ENCODE measurements at regions not wholly inside any gene's neighbourhood (a gene's known extent, or its start where the extent isn't known, plus 50 kb on each side); places are given as distances from the start of the nearest gene placed in this dataset.

DNA sequence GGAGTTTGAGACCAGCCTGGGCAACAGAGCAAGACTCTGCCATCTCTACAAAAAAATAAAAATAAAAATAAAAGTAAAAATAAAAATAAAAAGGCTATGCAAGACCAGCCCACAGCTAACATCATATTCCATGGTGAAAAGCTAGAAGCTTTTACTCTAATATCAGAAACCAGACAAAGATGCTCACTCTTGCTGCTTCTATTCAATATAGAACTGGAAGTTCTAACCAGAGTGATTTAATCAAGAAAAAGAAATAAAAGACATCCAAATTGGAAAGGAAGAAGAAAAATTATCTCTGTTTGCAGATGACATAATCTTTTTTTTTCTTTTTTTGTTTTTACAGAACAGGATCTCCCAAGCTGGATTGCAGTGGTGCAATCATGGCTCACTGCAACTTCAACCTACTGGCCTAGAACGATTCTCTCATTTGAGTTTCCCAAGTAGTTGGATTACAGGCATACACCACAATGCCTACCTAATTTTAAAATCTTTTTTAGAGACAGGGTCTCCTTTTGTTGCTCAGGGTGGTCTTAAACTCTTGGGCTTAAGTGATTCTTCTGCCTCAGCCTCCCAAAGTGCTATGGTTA, 100.7 kb upstream of the JAG1 start:
- Histone ChIP-seq H3K27ac (ENCODE audit: poor library complexity, severe bottlenecking) (no peak overlapping the region), H3K36me3 (ENCODE audit: low read depth) (no peaks in the 10 kb centered on the region), H3K27me3 (ENCODE audit: insufficient read depth, poor library complexity, severe bottlenecking) (no peaks in the 10 kb centered on the region), H3K4me1 (ENCODE audit: insufficient read depth, poor library complexity, severe bottlenecking) (peaks cover 7% of the 10 kb centered on the region), H3K4me3 (ENCODE audit: severe bottlenecking) (no peak overlapping the region), H3K9me3 (ENCODE audit: severe bottlenecking) (no peaks in the 10 kb centered on the region)
- ATAC-seq (ENCODE audit: low read depth) (no peak), DNase-seq (ENCODE audit: low spot score) (no peak)
- TF ChIP-seq, protein P1, sequence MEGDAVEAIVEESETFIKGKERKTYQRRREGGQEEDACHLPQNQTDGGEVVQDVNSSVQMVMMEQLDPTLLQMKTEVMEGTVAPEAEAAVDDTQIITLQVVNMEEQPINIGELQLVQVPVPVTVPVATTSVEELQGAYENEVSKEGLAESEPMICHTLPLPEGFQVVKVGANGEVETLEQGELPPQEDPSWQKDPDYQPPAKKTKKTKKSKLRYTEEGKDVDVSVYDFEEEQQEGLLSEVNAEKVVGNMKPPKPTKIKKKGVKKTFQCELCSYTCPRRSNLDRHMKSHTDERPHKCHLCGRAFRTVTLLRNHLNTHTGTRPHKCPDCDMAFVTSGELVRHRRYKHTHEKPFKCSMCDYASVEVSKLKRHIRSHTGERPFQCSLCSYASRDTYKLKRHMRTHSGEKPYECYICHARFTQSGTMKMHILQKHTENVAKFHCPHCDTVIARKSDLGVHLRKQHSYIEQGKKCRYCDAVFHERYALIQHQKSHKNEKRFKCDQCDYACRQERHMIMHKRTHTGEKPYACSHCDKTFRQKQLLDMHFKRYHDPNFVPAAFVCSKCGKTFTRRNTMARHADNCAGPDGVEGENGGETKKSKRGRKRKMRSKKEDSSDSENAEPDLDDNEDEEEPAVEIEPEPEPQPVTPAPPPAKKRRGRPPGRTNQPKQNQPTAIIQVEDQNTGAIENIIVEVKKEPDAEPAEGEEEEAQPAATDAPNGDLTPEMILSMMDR (IDR thresholded peaks at IDR 0.05; ENCODE audit: poor library complexity, severe bottlenecking): no peak

DNA sequence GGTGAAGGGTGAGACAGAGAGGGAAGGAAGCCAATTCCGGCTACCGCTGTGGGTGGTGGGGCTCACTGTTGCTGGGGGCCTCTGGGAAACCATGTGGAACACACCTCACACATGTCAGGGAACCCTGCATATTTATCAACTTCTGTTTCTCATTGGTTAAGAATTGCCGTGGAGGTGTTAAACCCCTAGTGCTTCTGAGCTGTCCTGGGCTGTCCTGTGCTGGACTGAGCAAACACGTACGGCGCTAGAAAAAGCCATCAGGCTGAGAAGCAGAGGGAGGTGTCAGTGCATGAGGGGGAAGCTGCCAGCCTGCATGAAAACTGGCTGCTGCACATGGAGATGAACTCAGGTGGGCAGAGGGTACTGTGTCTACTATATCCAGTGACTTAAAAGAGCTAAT, 103.9 kb upstream of the JAG1 start:
- DNase-seq (ENCODE audit: low spot score): no peak
- Histone ChIP-seq H3K36me3 (ENCODE audit: low read depth) (no peaks in the 10 kb centered on the region), H3K27me3 (ENCODE audit: insufficient read depth, poor library complexity, severe bottlenecking) (no peaks in the 10 kb centered on the region), H3K9me3 (ENCODE audit: severe bottlenecking) (no peaks in the 10 kb centered on the region), H3K27ac (ENCODE audit: poor library complexity, severe bottlenecking) (no peak overlapping the region), H3K4me3 (ENCODE audit: severe bottlenecking) (no peak overlapping the region), H3K4me1 (ENCODE audit: insufficient read depth, poor library complexity, severe bottlenecking) (no peaks in the 10 kb centered on the region)
- TF ChIP-seq, protein P1 (IDR thresholded peaks at IDR 0.05; ENCODE audit: poor library complexity, severe bottlenecking): no peak
- no peak for ATAC-seq (ENCODE audit: low read depth)

DNA sequence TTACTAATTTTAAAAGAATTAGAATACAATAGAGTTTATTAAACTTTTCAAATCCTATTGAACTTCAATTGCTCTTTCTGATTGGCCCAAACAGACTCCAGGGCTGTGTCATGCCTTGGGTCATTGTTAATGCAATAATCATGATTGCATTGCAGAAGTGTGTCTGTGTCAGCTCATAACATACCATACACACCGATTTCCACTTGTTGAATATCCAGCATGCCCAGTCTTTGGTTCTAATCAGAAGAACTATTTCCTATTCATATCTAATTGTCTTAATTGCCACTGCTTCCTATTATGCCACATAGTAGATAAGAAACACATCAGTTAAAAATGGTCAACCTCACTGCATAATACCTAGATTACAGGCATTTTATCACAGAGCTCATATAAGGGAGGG, 106.1 kb upstream of the JAG1 start:
- Histone ChIP-seq H3K4me1 (ENCODE audit: insufficient read depth, poor library complexity, severe bottlenecking) (peaks cover 6% of the 10 kb centered on the region), H3K36me3 (ENCODE audit: low read depth) (no peaks in the 10 kb centered on the region), H3K9me3 (ENCODE audit: severe bottlenecking) (no peaks in the 10 kb centered on the region), H3K4me3 (ENCODE audit: severe bottlenecking) (no peak overlapping the region), H3K27me3 (ENCODE audit: insufficient read depth, poor library complexity, severe bottlenecking) (no peaks in the 10 kb centered on the region), H3K27ac (ENCODE audit: poor library complexity, severe bottlenecking) (no peak overlapping the region)
- TF ChIP-seq, protein P1 (IDR thresholded peaks at IDR 0.05; ENCODE audit: poor library complexity, severe bottlenecking): no peak
- ATAC-seq (ENCODE audit: low read depth): no peak
- DNase-seq (ENCODE audit: low spot score): no peak

DNA sequence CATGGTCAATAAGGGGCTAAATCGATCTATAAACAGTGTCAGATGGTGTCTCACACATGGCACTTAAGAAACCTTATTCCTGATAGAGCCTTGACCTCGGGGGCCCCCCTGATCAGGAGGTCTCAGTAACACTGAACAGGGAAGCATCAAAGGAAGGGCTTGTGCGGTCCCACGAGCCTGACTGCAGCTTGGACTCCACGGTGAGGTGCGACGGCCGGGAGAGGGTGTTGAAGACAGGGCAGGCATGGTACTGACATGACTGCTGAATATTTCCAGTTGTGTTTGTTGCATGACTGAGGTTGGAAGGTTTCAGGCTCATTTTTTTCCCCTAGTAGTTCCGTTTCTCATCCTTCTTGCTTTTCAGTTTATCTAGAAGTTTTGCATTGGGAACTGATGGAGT, 107.1 kb upstream of the JAG1 start:
- no peak for ATAC-seq (ENCODE audit: low read depth)
- TF ChIP-seq, protein P1 (IDR thresholded peaks at IDR 0.05; ENCODE audit: poor library complexity, severe bottlenecking): no peak
- Histone ChIP-seq H3K9me3 (ENCODE audit: severe bottlenecking) (no peaks in the 10 kb centered on the region), H3K36me3 (ENCODE audit: low read depth) (no peaks in the 10 kb centered on the region), H3K27ac (ENCODE audit: poor library complexity, severe bottlenecking) (no peak overlapping the region), H3K4me1 (ENCODE audit: insufficient read depth, poor library complexity, severe bottlenecking) (peaks cover 6% of the 10 kb centered on the region), H3K4me3 (ENCODE audit: severe bottlenecking) (no peak overlapping the region), H3K27me3 (ENCODE audit: insufficient read depth, poor library complexity, severe bottlenecking) (no peaks in the 10 kb centered on the region)
- peak; percentile 52 for DNase-seq (ENCODE audit: low spot score)

DNA sequence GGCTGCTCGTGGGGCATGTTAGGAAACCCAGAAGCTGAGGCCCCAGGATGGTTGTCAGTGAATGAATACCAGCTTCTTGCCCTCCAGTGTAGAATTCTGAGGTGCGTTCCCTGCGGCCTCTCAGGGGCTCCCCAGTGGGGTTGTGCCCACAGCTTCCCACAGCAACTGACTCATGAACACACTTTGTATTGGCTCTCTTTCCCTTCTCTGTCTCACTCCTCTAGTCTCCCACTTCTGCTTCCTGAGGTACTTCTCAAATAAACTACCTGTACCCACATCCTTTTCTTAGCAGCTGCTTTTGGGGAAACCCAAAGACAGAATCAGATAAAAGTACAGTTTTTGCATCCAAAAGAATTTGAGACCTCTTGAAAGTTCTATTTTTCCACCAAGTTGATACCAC, 107.7 kb upstream of the JAG1 start:
- DNase-seq (ENCODE audit: low spot score) (no peak), ATAC-seq (ENCODE audit: low read depth) (no peak)
- TF ChIP-seq, protein P1 (IDR thresholded peaks at IDR 0.05; ENCODE audit: poor library complexity, severe bottlenecking): no peak

More for the DNA sequence above, 107.7 kb upstream of the JAG1 start:
- H3K4me1 ChIP-seq (ENCODE audit: insufficient read depth, poor library complexity, severe bottlenecking): peaks cover 6% of the 10 kb centered on the region
- no peaks in the 10 kb centered on the region for H3K36me3 ChIP-seq (ENCODE audit: low read depth)
- H3K9me3 ChIP-seq (ENCODE audit: severe bottlenecking): no peaks in the 10 kb centered on the region
- no peak overlapping the region for H3K4me3 ChIP-seq (ENCODE audit: severe bottlenecking)
- no peak overlapping the region for H3K27ac ChIP-seq (ENCODE audit: poor library complexity, severe bottlenecking)
- no peaks in the 10 kb centered on the region for H3K27me3 ChIP-seq (ENCODE audit: insufficient read depth, poor library complexity, severe bottlenecking)

Data from RWPE2 (cell line).